Fibroblast of pulmonary artery (primary cell): ENCODE measurements at regions not wholly inside any gene's neighbourhood (a gene's known extent, or its start where the extent isn't known, plus 50 kb on each side); places are given as distances from the start of the nearest gene placed in this dataset.

Source experiments
- DNase-seq: peaks from one replicate; pipeline ENCODE4 v3.0.0-alpha.2; 2010; ENCODE audit warnings: low read depth
- H3K4me3 ChIP-seq: replicated peaks from 2 replicates; pipeline ENCODE4 v1.5.1; 2011; ENCODE audit warnings: low read depth, mild to moderate bottlenecking, control low read depth, low read length, moderate library complexity
- TF ChIP-seq, protein P1 (sequence below): IDR thresholded peaks from 2 replicates; pipeline ENCODE4 v1.5.1; 2011; ENCODE audit warnings: mild to moderate bottlenecking, control low read depth, low read length, inconsistent platforms; ENCODE audit errors: missing control alignments

DNA sequence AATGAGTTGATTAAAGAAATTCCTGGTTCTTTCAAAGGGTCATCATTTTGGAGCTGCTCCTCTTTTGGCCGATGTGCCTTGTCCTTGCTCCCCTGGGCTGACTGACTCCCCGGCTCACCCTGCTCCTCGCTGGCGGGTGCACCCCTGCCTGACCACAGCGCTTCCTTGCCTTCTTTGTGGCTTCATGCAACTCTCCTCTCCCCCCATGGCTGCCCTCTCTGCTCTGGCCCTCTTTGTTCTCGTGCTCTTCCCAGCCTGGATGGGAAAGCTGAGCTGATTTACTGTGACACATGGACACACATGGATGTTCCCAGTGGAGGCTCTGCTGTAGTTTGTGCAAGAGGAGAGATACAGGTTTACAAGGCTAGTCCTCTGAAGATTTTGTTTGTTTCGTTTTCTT is 234.6 kb downstream of the HAUS1 start:
- TF ChIP-seq, protein P1, sequence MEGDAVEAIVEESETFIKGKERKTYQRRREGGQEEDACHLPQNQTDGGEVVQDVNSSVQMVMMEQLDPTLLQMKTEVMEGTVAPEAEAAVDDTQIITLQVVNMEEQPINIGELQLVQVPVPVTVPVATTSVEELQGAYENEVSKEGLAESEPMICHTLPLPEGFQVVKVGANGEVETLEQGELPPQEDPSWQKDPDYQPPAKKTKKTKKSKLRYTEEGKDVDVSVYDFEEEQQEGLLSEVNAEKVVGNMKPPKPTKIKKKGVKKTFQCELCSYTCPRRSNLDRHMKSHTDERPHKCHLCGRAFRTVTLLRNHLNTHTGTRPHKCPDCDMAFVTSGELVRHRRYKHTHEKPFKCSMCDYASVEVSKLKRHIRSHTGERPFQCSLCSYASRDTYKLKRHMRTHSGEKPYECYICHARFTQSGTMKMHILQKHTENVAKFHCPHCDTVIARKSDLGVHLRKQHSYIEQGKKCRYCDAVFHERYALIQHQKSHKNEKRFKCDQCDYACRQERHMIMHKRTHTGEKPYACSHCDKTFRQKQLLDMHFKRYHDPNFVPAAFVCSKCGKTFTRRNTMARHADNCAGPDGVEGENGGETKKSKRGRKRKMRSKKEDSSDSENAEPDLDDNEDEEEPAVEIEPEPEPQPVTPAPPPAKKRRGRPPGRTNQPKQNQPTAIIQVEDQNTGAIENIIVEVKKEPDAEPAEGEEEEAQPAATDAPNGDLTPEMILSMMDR = no peak
- no peak for DNase-seq
- H3K4me3 ChIP-seq = no peak overlapping the region

DNA sequence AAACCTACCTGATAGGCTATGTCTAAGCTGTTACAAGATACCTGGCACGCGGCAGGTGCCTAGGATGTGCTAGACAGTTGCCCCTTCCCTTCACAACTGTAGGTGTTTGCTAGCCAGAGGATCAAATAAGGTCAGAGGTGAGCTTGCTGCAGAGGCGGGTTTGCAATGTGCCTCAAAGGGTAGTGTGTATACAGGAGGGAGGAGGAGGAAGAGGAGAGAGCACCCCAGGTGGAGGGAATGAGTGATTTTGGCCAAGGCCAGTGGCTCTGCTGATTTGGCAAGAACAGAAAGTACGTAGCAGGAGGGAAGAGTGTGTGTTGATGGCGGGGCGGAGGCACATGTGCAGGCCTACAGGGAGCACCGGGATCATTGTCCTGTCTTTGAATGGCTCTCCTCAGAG is 236.5 kb downstream of the HAUS1 start:
- no peak overlapping the region for H3K4me3 ChIP-seq
- DNase-seq = no peak

DNA sequence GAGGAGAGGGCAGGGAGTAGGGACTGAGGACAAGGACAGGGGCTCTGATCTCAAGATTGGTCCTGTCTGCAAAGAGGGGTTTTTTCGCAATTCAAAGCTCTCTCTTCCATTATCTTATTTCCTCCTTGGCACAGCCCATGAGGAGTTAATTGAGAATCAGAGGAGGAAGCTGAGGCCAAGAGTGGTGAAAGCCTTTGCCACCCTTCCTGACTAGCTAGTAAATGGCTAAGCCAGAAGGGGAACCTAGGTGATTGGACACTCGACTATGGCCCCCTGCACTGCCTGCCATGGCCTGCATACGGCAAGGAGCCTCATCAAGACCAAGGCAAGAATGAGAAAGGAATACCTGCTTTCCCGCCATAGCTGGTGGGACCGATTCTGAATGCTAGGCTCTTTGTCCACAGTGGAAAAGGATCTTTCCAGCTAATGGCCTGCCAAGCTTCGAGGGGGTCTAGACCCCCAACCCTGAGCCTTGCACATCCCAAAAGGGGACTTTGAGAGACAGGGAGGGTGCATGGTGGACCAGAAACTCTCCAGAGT is 237.9 kb downstream of the HAUS1 start:
- TF ChIP-seq, protein P1 = no peak
- no peak for DNase-seq
- H3K4me3 ChIP-seq = no peak overlapping the region

More for the DNA sequence above, 236.5 kb downstream of the HAUS1 start:
- TF ChIP-seq, protein P1 = no peak

DNA sequence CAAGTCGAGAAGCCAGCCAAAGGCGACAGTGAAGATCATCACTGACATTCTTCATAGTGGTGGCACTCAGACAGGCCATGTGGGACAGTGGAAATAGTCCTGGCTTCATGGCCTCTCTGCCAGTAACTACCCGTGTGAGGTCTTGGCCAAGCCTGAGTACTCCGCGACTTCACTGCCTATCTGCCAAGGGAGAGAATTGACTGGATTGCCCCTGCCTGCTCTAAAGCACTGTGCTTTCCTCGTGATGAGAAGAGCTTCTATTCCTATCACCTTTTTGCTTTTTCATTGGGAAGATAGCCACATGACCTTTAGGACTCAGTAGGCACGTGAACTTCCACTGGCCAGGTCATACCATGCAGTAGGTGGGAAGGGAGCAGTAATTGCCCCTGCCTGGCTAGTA is 239.3 kb downstream of the HAUS1 start:
- TF ChIP-seq, protein P1 = no peak
- no peak overlapping the region for H3K4me3 ChIP-seq
- DNase-seq = no peak

DNA sequence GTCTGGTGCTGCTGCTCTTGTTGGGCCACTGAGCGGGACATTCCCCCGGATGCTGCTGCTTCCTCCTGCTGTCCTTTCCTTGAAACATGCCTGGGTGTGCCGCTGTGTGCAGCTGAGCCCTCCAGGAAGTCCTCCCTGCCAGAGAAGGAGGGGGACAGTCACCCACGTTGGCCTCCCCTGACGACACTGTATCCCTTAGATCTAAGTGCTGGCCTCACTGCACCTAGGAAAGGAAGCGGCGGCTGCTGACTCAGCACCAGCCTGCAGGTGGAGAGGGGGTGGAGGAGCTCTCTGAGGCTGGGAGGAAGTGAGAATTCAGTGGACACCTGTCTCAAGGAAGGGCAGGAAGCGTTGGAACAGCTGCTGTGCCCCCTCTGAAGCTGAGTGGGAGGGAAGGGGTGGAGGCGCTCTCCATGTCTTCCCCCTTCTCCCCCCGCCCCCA is 239.8 kb downstream of the HAUS1 start:
- DNase-seq = no peak
- TF ChIP-seq, protein P1 = no peak
- H3K4me3 ChIP-seq = no peak overlapping the region

DNA sequence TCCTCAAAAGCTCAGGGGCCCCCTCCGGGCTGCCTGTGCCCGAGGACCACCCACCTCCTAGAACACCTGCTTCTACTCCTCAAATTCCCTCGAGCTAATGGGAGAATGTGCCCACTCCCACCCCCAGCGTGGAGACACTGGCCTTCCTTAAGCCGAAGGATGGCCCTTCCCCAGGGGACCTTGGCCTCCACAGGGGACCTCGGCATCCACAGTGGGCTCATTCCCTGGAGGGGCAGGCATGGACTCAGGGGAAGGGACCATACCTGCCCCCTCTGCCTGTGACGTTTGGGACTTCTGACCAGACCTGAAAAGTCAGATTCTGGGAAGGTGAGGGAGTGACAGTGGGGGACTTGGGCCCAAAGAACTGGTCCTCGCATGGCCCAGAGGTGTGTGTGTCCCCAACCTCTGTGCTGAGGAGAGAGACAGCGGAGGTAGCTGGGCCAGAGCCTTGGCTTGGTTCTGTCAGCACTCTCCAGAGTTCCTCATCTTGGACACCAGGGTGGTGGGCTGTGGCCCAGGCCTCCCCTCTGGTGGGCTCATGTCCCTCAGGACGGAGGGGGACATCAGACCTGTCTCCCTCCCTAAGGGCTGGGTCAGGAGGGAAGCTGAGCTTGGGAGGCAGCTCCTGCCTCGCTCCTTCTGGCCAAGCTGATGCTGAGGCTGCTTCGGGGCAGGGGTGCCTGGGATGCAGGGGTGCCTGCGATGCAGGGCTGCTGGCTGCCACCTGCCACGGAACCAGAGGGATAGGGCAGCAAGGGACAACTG is 240.4 kb downstream of the HAUS1 start:
- TF ChIP-seq, protein P1 = no peak
- H3K4me3 ChIP-seq = no peak overlapping the region
- DNase-seq = no peak

DNA sequence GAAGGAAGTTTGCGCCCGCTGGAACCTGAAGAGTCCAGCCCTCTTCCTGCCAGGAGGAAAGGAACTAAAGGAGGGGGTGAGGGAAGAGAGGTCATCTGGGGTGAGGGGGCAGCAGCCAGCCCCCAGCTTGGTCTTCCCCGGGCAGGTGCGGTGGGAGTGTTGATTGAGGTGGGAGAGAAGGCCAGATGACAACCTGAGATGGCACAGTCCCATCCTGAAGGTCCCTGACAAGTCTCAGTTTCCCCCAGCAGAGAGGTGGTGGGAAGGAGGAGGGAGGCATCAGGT is 240.9 kb downstream of the HAUS1 start:
- no peak for DNase-seq
- no peak overlapping the region for H3K4me3 ChIP-seq
- TF ChIP-seq, protein P1 = no peak
